Cerebellar cortex (tissue), 1 donor: ENCODE measurements at regions not wholly inside any gene's neighbourhood (a gene's known extent, or its start where the extent isn't known, plus 50 kb on each side); places are given as distances from the start of the nearest gene placed in this dataset.

Source experiments
- DNase-seq: peaks from one replicate; pipeline ENCODE4 v3.0.0-alpha.2; 2015; ENCODE audit warnings: low spot score

DNA sequence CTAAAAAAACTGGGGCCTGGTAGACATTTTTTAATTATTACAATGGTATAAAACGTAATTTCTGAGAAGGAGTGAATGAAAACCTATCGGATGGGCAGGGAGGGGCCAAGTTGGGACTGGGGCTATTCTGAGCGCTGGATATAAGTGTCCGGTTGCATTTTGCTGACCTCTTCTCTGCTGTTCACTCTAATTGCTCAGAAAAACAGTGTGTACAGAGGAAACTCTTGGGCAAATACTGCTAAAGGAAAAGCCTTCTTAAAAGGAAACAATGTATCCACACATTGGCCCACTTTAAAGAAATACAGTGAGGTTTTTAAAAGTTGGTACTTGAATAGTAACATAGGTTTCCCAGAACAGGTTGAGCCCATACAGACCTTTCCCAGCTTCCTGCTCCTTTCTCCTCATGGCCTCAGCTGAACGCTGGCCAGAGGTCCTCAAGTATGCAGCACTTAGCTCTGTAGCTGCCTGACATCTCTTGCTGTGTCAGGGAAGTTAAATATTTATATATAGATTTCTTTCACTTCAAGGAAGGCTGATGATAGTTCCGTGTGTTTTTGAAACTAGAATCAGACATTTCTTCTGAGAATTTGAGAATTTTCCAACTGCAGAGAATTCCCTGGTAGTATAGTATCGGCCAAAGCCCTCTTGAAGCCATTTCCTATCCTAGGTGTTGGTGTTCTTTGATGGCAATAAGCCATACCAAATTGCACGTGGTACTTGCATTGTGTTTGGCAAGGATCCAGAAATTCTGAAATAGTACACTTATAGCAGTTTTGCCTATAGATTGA, 97.1 kb upstream of the SLC4A4 start:
- DNase-seq, result no peak

- DNase-seq, result no peak
These were observed 95.6 kb upstream of the SLC4A4 start for GRCh38 chr4:71243091-71243833.

- DNase-seq, result peak; percentile 32
These were observed 91.1 kb upstream of the SLC4A4 start for GRCh38 chr4:71247706-71248105.

DNA sequence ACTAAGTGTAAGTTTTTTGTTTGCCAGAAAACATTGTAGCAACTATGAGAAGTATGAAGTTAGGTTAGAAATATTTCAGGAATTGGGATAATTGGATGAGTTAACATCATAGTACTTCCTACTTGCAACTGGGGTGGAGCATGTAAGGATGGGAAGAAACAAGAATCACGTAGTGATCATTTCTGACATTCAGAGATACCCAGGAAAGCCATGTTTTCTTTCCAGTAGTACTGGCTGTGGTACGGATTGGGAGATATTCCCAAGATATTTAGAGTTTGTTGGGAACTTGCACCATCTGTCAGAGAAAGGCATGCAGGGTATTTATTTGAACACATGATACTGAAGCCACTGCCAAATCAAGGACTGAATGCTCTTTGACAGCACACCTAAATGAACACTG, 87.6 kb upstream of the SLC4A4 start:
- peak; percentile 33 for DNase-seq

- DNase-seq, result no peak
These were observed 85.3 kb upstream of the SLC4A4 start for GRCh38 chr4:71253545-71253944.

- no peak for DNase-seq
These were observed 84.3 kb upstream of the SLC4A4 start for GRCh38 chr4:71254451-71255012.

DNA sequence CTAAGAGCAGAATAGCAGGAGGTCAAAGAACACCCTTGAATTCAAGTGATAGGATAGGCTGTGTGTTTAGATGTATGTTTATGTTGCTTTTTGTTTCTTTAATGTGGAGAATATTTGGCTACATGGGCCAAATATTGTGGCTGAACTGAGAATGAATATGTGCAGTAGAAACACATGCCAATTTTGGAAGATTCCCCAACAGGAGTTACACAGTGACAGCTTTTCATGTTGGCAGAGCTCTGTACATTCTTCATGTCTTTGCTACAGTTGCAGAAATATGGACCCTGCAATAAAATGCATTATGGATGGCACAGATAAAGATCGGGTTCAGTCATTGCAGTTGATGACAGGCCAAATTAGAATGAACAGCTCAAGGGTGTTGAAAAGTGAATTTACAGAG, 82.8 kb upstream of the SLC4A4 start:
- DNase-seq, result peak; percentile 89

DNA sequence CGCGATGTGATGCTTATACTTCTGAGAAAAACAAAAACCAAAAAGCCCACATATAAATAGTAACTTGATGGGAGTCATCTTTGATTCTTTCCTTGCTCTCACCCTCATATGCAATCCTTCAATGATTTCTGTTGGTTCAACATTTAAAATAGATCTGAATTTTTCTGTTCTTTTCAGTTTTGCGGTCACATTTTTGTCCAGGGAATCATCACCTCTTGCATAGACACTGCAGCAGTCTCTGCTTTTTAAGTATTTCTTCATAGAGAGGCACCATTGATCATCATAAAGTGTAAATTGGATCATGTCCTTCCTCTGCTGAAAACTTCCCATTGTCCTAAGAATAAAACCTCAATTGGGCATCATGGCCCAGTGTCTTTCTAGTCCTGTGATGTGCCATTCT, 81.1 kb upstream of the SLC4A4 start:
- no peak for DNase-seq

DNA sequence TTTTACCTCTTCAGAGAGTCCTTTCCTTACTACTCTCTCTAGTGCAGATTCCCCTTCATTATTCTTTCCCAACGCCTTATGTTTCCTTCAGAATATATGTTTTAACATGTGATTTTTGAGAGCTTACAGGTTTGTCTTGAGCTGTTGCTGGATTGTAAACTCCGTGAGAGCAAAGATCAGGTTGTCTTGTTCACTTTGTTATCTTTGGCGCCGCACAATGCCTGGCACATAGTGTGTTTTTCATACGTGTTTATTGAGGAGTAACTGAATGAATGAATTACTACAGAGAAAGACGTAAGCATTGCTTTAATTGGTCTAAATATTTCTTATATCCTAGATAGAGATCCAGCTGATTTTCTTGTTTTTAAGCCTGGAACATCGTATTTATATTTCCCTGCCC, 80.5 kb upstream of the SLC4A4 start:
- no peak for DNase-seq

DNA sequence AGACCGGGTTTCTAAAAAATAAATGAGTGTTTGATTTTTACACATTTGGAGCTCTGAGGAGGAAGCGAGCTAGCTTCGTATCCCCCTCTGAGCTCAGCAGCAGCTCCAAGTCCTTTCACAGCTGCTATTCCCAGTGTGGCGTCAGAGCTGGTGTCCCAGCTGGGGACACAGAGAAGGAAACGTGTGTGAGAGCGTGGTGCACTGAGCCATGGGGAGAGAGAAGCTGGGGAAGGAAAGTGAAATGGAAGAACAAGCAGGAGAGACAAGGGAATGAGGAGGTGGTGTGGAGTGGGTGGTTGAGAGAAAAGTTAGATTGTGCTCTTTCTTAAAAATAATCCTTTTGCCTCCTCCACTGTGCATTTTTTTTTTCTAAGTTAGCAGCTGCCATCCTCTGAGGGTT, 79.5 kb upstream of the SLC4A4 start:
- no peak for DNase-seq

DNA sequence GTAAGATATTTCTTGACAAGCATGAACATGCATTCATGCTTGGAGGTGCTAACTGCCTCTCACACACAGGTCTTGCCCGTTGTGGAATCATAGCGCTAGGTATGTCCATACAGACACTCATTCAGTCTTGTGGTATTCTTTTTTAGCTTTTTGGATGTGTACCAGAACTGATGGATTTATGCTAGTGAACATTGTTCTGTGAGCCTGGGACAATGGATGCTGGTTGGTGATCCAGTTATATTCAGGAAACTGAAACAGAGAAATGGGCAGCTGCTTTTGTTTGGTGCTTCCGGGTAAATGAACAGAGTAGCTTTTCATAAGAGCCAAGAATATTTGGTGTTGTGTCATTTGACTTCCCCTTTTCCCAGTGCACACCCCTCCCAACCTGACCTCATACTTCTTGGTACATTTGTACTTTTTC, 78.9 kb upstream of the SLC4A4 start:
- peak; percentile 31 for DNase-seq

- DNase-seq, result no peak
These were observed 78.3 kb upstream of the SLC4A4 start for GRCh38 chr4:71260544-71260943.

DNA sequence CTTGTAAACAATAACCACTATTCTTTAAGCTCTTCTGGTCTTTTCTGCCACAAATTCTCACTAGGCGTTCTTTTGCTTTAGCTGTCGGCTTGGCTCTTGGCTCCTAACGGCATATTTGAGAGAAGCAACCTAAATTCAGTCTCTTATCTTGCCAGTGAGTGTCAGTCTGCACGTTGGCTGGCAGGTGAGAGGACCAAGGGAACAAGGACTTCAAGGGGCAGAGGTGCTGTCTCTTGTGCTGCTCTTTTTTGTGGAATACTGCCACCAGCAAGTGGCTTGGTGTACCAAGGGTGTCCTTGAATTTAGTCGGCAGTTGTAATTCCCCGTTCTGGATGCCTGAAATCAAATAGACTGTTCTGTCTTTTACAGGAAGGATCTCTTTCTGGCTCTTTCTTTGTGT, 77.8 kb upstream of the SLC4A4 start:
- peak; percentile 77 for DNase-seq

- DNase-seq, result no peak
These were observed 77.1 kb upstream of the SLC4A4 start for GRCh38 chr4:71261633-71262121.

GRCh38 chr4:71262161-71262560, 76.7 kb upstream of the SLC4A4 start:
- DNase-seq, result no peak

DNA sequence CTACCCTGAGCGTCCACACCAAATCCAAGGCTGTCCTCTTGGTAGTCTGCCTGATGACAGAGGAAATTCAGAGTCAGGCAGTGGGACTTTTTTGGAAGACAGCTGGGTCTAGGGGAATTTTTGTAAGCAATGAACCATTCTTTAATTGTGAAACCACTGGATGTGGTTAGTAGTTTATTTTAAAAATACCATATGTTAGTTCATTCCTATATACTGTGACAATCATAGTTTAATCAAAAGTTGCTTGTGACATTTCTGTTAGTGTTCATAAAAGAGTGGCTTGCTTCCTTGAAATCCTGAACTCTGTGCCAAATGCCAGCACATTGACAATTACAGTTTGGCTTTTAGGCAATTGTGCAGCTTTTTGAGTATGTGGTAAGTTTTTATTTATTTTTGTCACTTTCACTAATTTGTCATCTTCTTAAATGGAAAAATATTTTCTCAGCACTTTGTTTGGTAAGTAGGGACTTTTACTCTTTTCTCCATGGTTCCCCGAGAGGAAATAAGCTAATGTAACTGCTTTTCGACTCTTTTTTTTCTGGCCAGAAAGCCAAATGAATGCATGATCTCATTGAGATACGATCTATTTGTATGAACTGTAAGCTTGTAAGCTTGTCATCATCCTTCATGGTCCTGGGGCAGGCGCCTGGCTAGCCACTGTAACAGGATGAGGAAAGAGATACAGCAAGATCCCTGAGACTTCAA, 72.6 kb upstream of the SLC4A4 start:
- DNase-seq, result no peak

GRCh38 chr4:71267244-71267643, 71.6 kb upstream of the SLC4A4 start:
- DNase-seq, result no peak

DNA sequence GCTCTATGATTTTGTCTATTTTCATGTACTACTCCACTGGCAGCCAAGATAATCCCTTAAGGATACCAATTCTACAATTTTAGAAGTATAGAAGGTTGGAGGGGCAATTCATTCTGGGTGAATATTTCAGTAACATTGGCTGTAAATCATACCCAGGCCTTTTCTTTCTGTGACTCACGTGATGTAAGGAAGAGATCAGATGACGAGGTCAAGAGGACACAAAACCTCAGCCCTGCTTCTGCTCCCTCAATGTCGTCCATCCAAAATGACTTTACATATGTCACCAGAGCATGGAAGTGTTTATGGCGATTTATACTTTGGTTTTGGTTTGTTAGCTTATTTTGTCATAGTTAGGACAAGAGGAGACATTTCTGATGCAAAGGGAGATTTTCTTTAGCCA, 70.7 kb upstream of the SLC4A4 start:
- no peak for DNase-seq

DNA sequence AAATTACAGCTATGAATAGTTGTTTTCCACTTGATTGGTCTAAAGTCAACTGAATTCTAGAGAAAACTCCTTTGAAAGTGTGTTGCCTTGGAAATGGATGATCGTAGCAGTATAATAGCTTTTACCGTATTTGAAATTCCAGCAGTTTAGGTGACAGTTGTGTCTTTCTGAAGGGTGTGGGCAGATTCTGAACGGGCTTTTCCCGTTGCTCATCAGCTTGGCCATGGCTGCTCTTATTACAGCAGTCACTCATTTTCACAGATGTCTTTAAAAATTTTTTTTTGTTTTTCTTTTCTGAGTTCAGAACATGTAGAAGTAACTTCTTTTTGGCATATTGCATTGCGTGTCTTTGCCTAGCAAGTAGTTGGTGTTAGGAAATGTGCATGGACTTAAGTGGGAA, 69.6 kb upstream of the SLC4A4 start:
- no peak for DNase-seq

DNA sequence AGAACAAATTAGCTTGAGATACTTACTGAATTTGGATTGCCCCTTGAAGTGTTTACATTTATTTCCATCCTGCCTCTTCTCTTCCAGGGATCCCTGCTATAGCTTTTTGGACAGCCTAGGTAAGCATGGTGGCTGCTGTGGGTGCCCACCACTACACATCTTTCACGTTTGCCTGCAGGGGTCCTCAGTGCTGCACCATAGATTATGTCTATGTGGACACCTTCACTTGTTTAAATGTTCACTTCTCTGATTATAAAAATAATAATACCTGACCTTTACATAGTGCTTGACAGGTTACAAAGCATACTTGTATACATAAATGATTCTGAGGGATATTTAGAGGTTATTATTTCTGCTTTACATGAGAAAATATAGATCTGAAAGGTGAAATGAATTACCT, 67.9 kb upstream of the SLC4A4 start:
- DNase-seq, result no peak

DNA sequence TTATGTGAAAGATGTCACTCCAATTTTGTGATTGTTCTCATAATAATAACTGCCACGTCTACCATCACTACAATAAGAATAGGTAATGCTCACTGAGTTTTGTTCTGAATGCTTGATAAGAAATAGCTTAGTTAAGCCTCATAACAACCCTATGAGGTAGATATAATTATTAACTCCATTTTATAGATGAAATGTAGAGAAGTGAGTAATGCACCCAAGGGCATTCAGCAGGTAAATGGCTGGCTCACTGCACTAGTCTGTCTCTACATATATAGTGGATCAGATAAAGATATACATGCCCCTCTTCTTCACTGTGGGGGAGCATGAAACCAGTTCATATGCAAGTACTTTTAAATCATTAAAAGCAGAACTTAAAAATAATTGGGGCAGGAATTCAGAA, 65.8 kb upstream of the SLC4A4 start:
- DNase-seq, result no peak

GRCh38 chr4:71275004-71275403, 63.8 kb upstream of the SLC4A4 start:
- no peak for DNase-seq

- DNase-seq, result no peak
These were observed 63.2 kb upstream of the SLC4A4 start for GRCh38 chr4:71275570-71275969.
